AG04450 (cell line): ENCODE measurements at regions not wholly inside any gene's neighbourhood (a gene's known extent, or its start where the extent isn't known, plus 50 kb on each side); places are given as distances from the start of the nearest gene placed in this dataset.

Experiments used
- CTCF ChIA-PET: fragments of 300-600, 350-600 bp; formaldehyde crosslinking; extraction: SDS; loops from one replicate; lab custom pipeline; 2022; ENCODE audit warnings: antibody characterized with exemption, inconsistent platforms; lab: Charles Lee
- POLR2A ChIA-PET: fragments of 350-600 bp; formaldehyde crosslinking; extraction: SDS; loops from one replicate; lab custom pipeline; 2021; ENCODE audit warnings: antibody characterized with exemption, inconsistent platforms; lab: Yijun Ruan, JAX
- DNase-seq: peaks from one replicate; pipeline ENCODE4 v3.0.0-alpha.2; 2011; ENCODE audit warnings: low read depth, low spot score
- H3K27ac ChIP-seq: one replicate; pipeline ENCODE4 v1.5.1; 2012; ENCODE audit warnings: low read depth, low read length, control low read depth
- H3K27me3 ChIP-seq: one replicate; pipeline ENCODE4 v1.6.0; 2012; ENCODE audit warnings: low read length; ENCODE audit not compliant: control insufficient read depth, insufficient read depth
- H3K4me3 ChIP-seq: 2 replicates; pipeline ENCODE4 v1.5.1; 2011; ENCODE audit warnings: mild to moderate bottlenecking, low read depth, low read length, control low read depth
- H3K9me3 ChIP-seq: 2 replicates; pipeline ENCODE4 v1.5.1; 2012; ENCODE audit warnings: low read length; ENCODE audit not compliant: control insufficient read depth, insufficient read depth
- CTCF ChIP-seq: IDR thresholded peaks from 2 replicates; pipeline ENCODE4 v1.5.1; 2011; ENCODE audit warnings: low read depth, low read length, control low read depth, inconsistent platforms

- ChIA-PET CTCF (no interaction called here), POLR2A (no interaction called here)
- Histone ChIP-seq H3K27me3 (no peaks in the 10 kb centered on the region), H3K4me3 (no peak overlapping the region), H3K27ac (no peak overlapping the region), H3K9me3 (no peaks in the 10 kb centered on the region)
- no peak for TF ChIP-seq CTCF
- DNase-seq, result no peak
Measured at GRCh38 chr2:189375842-189376241, 65.4 kb upstream of the WDR75 start.

GRCh38 chr2:189379287-189379630, 62.0 kb upstream of the WDR75 start:
- Histone ChIP-seq H3K4me3 (peak overlapping the region; percentile 31), H3K9me3 (no peaks in the 10 kb centered on the region), H3K27me3 (no peaks in the 10 kb centered on the region), H3K27ac (peak overlapping the region; percentile 68)
- ChIA-PET POLR2A (interaction anchor here (1.7 kb wide), 1 partner anchor 32 kb away, joined by 6 read pairs; no protein-coding TSS in a partner anchor), CTCF (interaction anchor here (1.1 kb wide), 1 partner anchor 33 kb away, joined by 3 read pairs; no protein-coding TSS in a partner anchor)
- TF ChIP-seq CTCF, result no peak
- no peak for DNase-seq

DNA sequence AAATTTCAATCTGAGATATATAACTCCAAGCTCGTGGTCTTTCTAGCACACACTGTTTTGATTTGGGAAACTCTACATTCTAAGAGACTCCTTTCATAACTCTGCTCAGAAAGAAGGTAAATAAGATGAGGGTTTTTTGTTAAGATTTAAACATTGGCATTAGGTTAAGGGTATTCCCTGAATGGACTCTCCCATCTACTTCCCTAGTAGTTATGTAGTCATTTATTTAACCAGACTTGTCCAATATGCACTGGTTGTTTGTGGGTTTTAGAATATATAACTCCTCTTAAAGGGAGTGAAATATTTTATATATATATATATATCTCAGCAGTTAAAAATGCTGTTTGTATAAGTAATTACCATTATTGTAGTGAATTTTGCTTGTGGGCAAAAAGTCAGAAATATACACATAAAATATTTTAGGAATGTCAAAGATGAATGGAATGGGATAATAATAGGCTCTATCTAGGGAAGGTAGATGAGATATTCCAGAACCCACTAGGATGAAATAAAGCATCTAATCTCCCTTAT, 61.5 kb upstream of the WDR75 start:
- no peaks in the 10 kb centered on the region for H3K9me3 ChIP-seq
- no peak for DNase-seq
- ChIA-PET POLR2A (interaction anchor here (1.7 kb wide), 1 partner anchor 32 kb away, joined by 6 read pairs; no protein-coding TSS in a partner anchor), CTCF (interaction anchor here (1.1 to 1.2 kb wide), 3 partner anchors 27 to 1799 kb away, joined by 3 read pairs; no protein-coding TSS in a partner anchor)
- no peak overlapping the region; the same call in 1 of the 2 replicates for H3K4me3 ChIP-seq
- no peaks in the 10 kb centered on the region for H3K27me3 ChIP-seq
- TF ChIP-seq CTCF, result no peak
- no peak overlapping the region for H3K27ac ChIP-seq

DNA sequence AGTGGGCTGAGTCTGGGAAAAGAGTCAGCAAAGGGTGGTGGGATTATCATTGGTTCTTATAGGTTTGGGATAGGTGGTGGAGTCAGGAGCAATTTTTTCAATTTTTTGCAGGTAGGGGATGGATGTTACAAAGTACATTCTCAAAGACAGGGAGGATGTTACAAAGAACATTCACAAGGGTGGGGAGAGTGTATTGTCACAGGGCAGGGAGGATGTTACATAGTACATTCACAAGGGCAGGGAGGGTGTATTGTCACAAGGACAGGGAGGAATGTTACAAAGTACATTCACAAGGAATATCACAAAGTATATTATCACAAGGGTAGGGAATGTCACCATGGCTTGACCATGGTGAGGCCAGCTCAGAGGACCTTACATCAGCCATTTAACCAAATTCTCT, 58.6 kb upstream of the WDR75 start:
- no peak for TF ChIP-seq CTCF
- no peaks in the 10 kb centered on the region for H3K27me3 ChIP-seq
- POLR2A ChIA-PET, result no interaction called here
- DNase-seq, result no peak
- H3K27ac ChIP-seq, result no peak overlapping the region
- CTCF ChIA-PET, result no interaction called here
- no peak overlapping the region for H3K4me3 ChIP-seq
- H3K9me3 ChIP-seq, result no peaks in the 10 kb centered on the region

DNA sequence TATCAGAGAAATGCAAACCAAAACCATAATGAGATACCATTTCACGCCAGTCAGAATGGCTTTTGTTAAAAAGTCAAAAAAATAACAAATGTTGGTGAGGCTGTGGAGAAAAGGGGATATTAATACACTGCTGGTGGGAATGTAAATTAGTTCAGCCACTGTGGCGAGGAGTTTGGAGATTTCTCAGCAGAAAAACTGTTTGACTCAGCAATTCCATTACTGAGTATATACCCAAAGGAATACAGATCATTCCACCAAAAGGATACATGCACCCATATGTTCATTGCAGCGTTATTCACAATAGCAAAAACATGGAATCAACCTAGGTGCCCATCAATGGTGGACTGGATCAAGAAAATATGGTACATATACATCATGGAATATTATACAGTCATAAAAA, 54.5 kb upstream of the WDR75 start:
- Histone ChIP-seq H3K9me3 (no peaks in the 10 kb centered on the region), H3K27ac (no peak overlapping the region), H3K27me3 (no peaks in the 10 kb centered on the region), H3K4me3 (no peak overlapping the region)
- ChIA-PET CTCF (no interaction called here), POLR2A (no interaction called here)
- no peak for DNase-seq
- no peak for TF ChIP-seq CTCF
